ENCODE measurements at regions not wholly inside any gene's neighbourhood (a gene's known extent, or its start where the extent isn't known, plus 50 kb on each side); places are given as distances from the start of the nearest gene placed in this dataset.

DNA sequence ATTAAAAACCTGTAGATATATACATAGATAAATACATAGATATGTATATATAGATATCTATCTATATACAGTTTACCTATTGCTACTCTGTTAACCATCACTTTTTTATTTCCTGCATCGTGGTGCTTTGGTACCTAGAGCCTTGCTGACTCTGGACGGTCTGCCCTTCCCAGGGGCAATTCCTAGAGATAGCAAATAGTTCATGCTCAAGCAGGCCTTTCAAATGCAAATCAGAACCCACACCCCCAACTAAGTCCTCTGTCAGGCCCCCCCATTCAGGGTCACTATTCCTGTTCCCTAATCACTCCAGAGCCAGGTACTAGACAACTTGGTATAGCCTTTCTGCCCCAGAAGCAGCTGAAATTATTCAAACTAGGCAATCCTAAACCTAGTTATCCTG is 273.5 kb upstream of the ADGRL3 start:
- POLR2A ChIA-PET: no interaction called here
- CTCF ChIA-PET: no interaction called here
- H3K9me3 Mint-ChIP-seq: no peaks in the 10 kb centered on the region
- peak; percentile 82 for ATAC-seq
- peaks cover 19% of the 10 kb centered on the region for H3K4me1 Mint-ChIP-seq
- H3K4me3 Mint-ChIP-seq: no peak overlapping the region
- no peaks in the 10 kb centered on the region for H3K36me3 Mint-ChIP-seq
- H3K27ac Mint-ChIP-seq: no peak overlapping the region
- TF ChIP-seq GABPB1 (CRISPR knock-in tag; IDR thresholded peaks at IDR 0.05): no peak
- TF ChIP-seq, protein P1, sequence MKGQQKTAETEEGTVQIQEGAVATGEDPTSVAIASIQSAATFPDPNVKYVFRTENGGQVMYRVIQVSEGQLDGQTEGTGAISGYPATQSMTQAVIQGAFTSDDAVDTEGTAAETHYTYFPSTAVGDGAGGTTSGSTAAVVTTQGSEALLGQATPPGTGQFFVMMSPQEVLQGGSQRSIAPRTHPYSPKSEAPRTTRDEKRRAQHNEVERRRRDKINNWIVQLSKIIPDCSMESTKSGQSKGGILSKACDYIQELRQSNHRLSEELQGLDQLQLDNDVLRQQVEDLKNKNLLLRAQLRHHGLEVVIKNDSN (CRISPR knock-in tag; IDR thresholded peaks at IDR 0.05): no peak
- H3K27me3 Mint-ChIP-seq (ENCODE audit: low read depth): peaks cover 10% of the 10 kb centered on the region
- DNase-seq (ENCODE audit: low spot score): peak; percentile 13

DNA sequence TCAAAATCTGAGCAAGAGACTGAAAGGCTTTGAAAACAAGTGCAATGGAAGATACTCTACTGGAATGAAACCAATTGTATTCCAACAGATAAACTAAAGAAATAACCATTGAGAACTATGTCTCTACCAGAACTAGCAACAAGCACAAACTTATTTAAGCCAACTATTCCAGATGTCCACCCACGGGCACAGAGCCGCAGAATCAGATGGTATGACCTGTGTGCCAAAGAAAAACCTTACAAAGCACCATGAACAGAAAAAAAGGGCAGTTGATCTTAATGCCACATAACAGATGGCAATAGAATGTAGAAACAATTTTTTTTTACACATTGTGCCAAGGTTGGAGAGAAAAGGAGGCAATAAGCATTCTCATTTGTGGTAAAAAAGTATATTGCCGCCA is 269.3 kb upstream of the ADGRL3 start:
- TF ChIP-seq NR3C1 (CRISPR knock-in tag; conservative IDR thresholded peaks at IDR 0.05; ENCODE audit: low read depth) (no peak), FOXK1 (CRISPR knock-in tag; IDR thresholded peaks at IDR 0.05) (no peak), NFYB (CRISPR knock-in tag; conservative IDR thresholded peaks at IDR 0.05; ENCODE audit: low read depth) (no peak), GTF2I (CRISPR knock-in tag; conservative IDR thresholded peaks at IDR 0.05) (no peak)
- TF ChIP-seq, protein P2, sequence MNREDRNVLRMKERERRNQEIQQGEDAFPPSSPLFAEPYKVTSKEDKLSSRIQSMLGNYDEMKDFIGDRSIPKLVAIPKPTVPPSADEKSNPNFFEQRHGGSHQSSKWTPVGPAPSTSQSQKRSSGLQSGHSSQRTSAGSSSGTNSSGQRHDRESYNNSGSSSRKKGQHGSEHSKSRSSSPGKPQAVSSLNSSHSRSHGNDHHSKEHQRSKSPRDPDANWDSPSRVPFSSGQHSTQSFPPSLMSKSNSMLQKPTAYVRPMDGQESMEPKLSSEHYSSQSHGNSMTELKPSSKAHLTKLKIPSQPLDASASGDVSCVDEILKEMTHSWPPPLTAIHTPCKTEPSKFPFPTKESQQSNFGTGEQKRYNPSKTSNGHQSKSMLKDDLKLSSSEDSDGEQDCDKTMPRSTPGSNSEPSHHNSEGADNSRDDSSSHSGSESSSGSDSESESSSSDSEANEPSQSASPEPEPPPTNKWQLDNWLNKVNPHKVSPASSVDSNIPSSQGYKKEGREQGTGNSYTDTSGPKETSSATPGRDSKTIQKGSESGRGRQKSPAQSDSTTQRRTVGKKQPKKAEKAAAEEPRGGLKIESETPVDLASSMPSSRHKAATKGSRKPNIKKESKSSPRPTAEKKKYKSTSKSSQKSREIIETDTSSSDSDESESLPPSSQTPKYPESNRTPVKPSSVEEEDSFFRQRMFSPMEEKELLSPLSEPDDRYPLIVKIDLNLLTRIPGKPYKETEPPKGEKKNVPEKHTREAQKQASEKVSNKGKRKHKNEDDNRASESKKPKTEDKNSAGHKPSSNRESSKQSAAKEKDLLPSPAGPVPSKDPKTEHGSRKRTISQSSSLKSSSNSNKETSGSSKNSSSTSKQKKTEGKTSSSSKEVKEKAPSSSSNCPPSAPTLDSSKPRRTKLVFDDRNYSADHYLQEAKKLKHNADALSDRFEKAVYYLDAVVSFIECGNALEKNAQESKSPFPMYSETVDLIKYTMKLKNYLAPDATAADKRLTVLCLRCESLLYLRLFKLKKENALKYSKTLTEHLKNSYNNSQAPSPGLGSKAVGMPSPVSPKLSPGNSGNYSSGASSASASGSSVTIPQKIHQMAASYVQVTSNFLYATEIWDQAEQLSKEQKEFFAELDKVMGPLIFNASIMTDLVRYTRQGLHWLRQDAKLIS (CRISPR knock-in tag; IDR thresholded peaks at IDR 0.05; ENCODE audit: borderline replicate concordance): no peak
- TF ChIP-seq, protein P3, sequence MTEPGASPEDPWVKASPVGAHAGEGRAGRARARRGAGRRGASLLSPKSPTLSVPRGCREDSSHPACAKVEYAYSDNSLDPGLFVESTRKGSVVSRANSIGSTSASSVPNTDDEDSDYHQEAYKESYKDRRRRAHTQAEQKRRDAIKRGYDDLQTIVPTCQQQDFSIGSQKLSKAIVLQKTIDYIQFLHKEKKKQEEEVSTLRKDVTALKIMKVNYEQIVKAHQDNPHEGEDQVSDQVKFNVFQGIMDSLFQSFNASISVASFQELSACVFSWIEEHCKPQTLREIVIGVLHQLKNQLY (CRISPR knock-in tag; IDR thresholded peaks at IDR 0.05): no peak
- TF ChIP-seq, protein P4, sequence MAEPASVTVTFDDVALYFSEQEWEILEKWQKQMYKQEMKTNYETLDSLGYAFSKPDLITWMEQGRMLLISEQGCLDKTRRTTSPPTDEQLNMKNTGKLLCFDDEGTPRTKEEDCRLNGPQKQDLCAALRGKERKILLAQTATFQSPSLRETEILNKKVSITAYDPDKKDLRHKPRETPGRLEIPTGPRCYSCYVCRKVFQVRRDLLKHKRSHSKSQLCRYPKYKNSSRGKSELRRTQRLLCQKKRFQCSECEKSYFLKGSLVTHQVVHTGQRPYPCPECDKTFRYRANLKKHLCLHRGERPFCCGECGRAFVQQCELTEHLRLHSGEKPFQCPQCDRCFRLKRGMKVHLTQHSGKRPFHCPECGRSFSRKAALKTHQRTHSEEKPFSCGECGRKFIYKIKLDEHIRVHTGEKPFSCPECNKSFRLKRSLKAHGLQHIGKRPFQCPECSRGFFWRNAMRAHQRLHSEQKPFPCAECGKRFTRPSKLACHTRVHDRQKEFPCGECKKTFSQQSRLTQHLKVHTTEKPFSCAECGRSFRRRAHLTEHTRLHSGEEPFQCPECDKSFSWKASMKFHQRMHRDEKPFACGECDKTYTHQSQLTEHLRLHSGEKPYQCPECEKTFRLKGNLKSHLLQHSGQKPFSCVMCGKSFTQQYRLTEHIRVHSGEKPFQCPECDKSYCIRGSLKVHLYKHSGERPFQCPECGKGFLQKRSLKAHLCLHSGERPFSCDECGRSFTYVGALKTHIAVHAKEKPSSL (CRISPR knock-in tag; conservative IDR thresholded peaks at IDR 0.05): no peak
- TF ChIP-seq, protein P5, sequence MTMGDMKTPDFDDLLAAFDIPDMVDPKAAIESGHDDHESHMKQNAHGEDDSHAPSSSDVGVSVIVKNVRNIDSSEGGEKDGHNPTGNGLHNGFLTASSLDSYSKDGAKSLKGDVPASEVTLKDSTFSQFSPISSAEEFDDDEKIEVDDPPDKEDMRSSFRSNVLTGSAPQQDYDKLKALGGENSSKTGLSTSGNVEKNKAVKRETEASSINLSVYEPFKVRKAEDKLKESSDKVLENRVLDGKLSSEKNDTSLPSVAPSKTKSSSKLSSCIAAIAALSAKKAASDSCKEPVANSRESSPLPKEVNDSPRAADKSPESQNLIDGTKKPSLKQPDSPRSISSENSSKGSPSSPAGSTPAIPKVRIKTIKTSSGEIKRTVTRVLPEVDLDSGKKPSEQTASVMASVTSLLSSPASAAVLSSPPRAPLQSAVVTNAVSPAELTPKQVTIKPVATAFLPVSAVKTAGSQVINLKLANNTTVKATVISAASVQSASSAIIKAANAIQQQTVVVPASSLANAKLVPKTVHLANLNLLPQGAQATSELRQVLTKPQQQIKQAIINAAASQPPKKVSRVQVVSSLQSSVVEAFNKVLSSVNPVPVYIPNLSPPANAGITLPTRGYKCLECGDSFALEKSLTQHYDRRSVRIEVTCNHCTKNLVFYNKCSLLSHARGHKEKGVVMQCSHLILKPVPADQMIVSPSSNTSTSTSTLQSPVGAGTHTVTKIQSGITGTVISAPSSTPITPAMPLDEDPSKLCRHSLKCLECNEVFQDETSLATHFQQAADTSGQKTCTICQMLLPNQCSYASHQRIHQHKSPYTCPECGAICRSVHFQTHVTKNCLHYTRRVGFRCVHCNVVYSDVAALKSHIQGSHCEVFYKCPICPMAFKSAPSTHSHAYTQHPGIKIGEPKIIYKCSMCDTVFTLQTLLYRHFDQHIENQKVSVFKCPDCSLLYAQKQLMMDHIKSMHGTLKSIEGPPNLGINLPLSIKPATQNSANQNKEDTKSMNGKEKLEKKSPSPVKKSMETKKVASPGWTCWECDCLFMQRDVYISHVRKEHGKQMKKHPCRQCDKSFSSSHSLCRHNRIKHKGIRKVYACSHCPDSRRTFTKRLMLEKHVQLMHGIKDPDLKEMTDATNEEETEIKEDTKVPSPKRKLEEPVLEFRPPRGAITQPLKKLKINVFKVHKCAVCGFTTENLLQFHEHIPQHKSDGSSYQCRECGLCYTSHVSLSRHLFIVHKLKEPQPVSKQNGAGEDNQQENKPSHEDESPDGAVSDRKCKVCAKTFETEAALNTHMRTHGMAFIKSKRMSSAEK (CRISPR knock-in tag; IDR thresholded peaks at IDR 0.05; ENCODE audit: borderline replicate concordance): no peak
- TF ChIP-seq, protein P6, sequence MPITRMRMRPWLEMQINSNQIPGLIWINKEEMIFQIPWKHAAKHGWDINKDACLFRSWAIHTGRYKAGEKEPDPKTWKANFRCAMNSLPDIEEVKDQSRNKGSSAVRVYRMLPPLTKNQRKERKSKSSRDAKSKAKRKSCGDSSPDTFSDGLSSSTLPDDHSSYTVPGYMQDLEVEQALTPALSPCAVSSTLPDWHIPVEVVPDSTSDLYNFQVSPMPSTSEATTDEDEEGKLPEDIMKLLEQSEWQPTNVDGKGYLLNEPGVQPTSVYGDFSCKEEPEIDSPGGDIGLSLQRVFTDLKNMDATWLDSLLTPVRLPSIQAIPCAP (CRISPR knock-in tag; IDR thresholded peaks at IDR 0.05): no peak
- TF ChIP-seq, protein P7, sequence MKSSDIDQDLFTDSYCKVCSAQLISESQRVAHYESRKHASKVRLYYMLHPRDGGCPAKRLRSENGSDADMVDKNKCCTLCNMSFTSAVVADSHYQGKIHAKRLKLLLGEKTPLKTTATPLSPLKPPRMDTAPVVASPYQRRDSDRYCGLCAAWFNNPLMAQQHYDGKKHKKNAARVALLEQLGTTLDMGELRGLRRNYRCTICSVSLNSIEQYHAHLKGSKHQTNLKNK (CRISPR knock-in tag; IDR thresholded peaks at IDR 0.05): no peak
- ATAC-seq (no peak), DNase-seq (ENCODE audit: low spot score) (no peak)
- no peaks in the 10 kb centered on the region for H3K27me3 Mint-ChIP-seq (ENCODE audit: low read depth)
- H3K9me3 Mint-ChIP-seq: no peaks in the 10 kb centered on the region
- ChIA-PET CTCF (no interaction called here), POLR2A (no interaction called here)
- no peaks in the 10 kb centered on the region for H3K36me3 Mint-ChIP-seq
- no peak overlapping the region for H3K4me3 Mint-ChIP-seq
- H3K27ac Mint-ChIP-seq: no peak overlapping the region
- peaks cover 15% of the 10 kb centered on the region for H3K4me1 Mint-ChIP-seq

Measured in WTC11 (cell line).